HT-29 (cell line): ENCODE measurements at regions not wholly inside any gene's neighbourhood (a gene's known extent, or its start where the extent isn't known, plus 50 kb on each side); places are given as distances from the start of the nearest gene placed in this dataset.
A peak's percentile ranks its signal among the peaks of the same experiment; 100 is the strongest.

Source experiments
- DNase-seq: peaks from one replicate; pipeline ENCODE4 v3.0.0-alpha.2; 2015; ENCODE audit warnings: low spot score

DNA sequence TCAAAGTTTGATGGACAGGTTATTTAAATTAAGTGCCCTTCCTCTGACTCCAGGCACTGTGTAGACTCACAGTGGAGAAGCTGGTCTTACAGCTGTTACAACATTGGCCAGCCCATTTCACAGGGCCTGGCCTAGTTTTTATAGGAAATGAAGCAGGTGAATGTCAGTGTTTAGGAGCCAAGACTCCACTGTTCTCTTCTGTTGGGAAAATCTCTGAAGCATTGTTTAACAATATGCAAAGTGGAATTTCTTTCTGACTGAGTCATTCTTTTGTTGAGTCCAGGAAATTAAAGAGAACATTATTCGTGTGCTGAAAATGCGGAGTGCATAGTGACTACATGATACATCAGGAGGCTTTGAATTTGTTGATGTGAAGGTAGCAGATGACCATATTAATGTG is 64.7 kb downstream of the ARRDC4 start:
- DNase-seq = no peak

DNA sequence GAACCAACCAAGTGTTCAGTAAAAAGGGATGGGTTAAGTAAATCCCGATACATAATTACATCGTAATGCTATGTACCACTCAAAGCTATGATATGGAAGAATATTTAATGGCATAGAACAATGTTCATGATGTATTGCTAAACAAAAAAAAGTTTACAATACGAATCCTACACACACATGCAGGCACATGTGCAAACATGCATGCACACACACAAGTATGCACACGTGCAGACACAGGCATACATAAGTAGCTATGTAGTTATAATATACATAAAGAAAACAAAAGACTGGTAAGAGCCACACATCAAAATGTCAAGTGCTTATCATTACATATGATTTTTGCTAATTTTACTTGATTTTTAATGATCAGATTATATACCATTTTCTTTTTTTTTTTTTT is 74.2 kb downstream of the ARRDC4 start:
- no peak for DNase-seq

DNA sequence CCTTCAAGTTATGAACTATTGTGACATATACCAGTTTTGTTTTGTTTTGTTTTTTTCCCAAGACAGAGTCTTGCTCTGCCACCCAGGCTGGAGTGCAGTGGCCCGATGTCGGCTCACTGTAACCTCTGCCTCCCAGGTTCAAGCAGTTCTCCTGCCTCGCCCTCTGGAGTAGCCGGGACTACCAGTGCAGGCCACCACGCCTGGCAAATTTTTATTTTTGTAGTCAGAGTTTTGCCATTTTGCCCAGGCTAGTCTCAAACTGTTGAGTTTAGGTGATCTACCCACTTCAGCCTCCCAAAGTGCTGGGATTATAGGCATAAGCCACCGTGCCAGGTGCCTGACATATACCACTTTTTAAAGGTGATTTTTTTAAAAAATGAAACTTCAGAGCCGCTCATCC is 74.6 kb downstream of the ARRDC4 start:
- no peak for DNase-seq

DNA sequence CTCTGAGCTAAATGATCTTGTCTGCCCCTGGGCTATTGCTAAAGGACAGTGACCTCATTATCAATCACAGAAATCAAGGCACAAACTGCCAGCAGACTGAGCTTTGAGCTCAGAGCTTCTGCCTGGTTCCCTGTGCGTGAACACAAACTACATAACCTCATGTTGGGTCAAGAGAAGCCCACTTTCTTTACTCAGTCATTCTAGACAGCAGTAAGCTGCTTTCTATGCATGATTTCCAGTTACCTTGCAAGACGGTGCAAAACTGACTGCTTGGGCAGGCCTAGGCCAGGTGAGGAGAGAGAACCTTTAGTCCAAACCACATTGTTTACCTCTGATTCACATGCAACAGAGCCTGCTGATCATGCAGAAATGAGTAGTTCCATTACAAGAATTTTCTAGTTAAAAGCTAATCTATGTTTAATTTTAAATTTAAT is 75.1 kb downstream of the ARRDC4 start:
- no peak for DNase-seq

DNA sequence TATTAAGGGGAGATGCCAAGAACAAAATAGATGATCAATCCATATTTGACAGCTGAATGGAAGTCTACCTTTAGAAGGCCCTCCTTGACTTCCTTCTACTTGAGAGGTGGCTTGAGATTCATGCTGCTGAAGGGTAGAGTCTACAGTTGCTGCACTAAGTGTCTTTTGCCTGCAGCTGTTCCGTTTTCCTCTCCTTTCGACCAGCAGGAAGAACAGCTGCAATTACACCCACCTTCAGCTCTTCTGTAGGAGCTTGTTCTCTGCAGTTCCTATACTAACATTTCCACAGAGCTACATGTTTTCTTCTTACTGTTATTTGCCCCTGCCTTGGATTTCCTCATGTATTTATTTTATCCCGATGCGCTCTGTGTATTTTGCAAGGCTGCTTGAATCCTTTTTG is 79.1 kb downstream of the ARRDC4 start:
- no peak for DNase-seq

DNA sequence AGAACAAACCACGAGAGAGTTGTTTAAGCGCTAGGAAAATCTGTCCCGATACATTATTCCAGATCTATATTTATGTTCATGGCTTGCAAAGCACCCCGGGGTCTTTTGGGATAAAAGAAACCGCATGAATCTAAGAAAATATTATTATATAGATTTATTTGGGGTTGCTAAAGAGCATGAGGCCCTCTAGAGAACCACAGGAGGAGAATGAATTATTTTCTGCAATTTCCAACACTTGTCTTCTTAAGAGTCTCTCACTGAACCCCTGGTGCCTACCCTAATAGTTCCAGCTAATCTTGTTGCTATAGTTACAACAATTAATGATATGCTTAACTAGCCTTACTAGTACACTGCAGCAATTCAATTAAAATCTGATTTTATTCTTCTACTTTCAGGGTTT is 79.6 kb downstream of the ARRDC4 start:
- DNase-seq = no peak

DNA sequence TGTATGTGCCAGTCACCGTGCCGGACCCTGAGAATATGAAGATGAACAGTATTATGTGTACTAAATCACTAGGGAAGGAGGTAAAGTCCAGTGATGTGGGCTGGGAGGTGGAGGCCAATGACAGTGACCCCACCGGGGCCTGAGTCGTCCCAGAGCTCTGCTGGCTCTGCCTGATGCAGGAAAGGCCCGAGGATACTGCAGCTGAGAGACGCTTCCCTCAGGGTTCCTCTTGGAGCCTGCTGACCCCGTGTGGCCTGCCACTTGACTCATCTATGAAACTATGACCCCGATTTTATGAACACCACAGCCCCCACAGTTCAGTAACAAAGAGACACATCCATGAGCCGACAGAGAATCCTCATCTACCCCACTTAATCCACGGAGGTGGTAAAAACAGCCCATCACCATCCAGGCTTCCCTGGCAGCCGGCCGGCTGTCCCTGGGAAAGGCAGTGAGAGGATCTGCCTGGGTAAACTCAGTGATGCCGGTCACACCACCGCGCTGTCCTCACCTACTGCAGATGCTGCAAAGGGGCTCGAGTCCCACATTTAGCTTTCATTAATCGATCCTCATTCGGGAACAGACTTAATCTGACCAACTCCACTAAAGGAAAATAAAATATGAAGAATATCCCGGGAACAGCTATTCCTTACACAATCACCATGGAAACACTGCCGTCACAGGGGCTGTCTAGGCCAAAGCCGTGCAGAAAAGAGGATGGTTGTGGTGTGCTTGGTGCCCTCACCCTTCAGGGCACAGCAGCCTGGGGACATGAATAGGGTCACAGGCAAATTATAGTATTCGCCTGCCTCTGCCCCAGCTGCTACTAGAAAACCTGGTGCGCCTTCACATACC is 82.9 kb downstream of the ARRDC4 start:
- DNase-seq = no peak

DNA sequence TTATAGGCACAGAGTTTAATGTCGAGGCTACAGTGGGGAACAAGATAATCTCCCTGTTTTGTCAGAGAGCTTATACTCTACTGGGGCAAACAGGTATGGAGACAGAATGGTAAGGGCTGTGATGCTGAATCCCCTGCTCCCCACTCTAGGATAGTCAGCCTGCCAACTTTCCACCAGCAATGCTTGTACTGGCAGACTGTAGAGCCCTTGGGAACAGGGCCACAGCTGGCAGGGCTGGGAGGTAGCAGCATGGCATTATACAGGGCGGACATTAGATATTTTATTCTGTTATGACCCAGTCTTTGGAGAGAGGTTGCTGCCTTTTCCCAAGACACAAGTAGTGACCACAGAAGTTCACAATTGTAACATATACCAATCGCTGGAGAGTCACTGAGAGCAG is 91.2 kb downstream of the ARRDC4 start:
- no peak for DNase-seq

DNA sequence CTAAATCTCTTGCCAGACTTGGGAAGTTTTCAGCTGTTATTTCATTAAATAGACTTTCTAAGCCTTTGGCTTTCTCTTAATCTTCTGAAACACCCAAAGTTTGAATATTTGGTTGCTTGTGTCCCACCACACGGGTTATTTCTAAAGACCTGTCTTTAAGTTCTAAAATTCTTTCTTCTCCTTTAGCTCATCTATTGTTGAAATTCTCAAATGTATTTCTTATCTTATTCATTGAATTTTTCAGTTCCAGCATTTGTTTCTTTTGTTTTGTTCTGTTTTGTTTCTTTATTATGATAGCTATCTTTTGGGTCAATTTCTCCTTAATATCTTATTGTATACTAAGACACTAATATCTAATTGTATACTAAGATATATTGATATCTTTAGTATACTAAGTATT is 97.0 kb downstream of the ARRDC4 start:
- DNase-seq = no peak

DNA sequence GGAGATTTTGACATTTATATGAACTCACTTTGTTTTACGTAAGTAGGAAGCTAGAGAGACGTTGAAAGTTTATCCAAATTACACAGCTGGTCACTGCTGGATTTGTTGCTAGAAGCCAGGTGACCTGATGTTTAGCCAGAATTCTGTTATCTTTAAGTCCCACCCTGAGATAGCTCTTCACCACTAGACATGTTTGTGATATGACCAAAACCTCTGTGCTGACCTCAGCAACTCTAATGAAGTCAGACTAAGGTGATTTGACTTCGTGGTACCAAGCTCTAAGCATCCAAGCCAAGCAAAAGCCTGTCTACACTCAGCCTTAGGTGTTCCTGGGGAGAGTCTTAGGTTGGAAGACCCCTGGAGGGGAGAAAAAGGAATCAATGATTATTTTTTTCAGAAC is 102.4 kb downstream of the ARRDC4 start:
- DNase-seq = no peak

DNA sequence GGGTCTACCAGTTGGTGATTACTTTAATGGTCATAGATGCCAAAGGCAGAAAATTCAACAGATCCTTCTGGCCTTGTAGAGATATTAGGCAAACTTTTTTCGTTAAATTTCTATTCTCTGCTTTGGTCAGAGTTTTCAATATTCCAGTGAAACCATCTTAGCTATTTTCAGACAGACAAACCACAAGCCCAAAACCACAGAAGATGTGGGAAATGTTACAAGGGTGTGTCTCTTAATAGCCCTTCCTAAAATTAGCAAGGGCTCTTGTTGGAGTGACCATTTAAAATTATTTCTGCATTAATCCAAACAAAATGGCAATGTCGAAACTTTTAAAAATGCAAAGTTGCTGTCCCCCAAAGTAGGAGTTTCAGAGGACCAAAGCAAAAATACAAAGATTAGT is 102.8 kb downstream of the ARRDC4 start:
- DNase-seq = no peak

DNA sequence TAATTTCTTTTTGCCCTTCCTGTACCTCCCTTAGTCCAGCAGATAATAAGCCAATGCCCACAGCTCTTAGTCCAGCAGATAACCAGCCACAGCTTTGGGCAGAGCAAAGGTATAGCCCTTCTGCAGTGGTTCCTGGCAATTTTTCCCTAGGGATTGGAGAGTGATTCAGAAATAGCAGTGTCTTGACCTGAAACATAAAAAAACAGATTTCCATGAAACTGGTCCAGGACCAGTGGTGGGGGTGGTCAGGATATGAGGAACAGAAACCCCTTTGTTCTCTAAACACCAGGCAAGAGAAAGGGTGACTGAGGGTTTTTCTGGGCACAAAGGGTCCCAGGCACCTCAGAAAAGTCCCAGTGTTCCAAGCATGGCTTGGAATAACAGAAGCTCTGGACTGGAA is 103.4 kb downstream of the ARRDC4 start:
- no peak for DNase-seq

DNA sequence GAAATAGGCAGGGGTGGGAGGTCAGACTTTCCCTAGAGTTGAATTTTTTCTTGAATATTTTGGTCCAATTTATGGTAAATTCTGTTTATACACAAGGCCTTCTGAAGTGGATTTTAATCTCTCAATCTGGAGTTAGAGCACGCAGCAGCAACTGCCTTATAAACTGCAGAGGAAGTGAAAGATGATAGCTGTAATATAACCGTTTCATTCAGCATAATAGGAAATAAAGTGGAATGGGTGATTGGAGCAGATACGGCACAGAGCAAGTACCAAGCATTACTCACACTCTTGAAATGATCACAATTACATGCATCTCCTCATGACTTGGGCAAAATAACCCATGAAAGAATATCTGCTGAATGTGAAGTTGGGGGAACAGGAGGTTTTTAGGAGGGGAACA is 106.8 kb downstream of the ARRDC4 start:
- DNase-seq = no peak

DNA sequence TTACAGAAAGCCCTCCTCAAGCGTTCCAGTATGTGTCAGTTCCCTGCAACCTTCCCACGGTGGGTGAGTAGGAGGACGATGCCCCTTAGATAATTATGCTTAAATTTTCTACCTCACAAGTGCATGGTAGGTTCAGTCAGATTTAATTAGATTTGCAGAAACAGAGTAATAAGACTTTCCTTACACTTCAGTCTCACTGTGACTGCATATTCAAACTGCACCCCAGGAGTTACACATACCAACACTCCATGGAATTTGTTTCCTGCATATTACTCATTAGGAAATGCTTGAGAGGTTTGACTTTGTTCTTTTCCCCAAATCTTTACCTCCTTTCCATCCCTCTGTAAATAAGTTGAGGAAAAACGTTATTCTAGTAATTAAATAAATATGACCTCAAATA is 108.8 kb downstream of the ARRDC4 start:
- no peak for DNase-seq

DNA sequence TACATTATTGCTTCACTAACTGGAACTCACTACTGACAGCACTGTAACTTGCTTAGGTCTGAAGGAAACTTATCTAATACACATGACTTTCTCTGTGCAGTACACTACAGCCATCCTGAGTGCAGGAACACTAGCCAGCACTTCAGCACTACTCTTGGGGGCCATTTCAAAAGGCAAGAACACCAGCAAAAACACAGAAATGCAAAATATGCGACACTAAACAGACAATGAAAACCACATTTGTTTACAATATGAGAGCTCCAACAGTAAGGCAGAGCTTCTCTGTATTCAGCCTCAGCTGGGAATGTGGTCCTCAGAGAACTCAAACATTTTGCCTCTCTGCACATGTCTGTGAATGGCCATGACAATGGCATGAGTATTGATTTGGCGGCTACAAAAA is 109.6 kb downstream of the ARRDC4 start:
- no peak for DNase-seq

DNA sequence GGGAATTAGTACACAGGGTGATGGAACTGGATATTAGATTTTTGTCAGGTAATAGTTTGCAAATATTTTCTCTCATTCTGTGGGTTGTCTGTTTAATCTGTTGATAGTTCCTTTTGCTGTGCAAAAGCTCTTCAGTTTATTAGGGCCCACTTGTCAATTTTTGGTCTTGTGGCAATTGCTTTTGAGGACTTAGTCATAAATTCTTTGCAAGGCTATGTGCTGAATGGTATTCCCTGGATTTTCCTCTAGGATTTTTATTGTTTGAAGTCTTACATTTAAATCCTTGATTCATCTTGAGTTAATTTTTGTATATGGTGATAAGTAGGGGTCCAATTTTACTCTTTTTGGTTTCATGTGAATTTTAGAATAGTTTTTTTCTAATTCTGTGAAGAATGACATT is 111.3 kb downstream of the ARRDC4 start:
- DNase-seq = no peak

DNA sequence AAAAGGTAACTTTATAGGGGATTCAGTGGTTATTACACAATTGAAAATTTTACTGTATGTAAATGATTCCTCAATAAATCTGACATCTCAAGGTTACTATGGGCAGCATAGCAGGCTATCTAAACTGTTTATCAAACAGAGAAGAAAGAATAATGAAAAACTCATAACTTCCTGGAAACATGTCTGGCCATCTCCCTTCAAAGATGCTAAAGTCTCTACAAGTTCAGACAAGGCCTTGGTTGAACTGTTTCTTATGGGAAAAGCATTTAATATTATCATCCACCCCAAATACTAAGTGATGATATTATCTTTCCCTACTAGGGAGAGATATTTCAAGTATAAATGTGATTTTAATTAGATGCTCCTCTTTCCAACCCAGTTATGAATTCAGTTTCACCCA is 114.9 kb downstream of the ARRDC4 start:
- DNase-seq = no peak

DNA sequence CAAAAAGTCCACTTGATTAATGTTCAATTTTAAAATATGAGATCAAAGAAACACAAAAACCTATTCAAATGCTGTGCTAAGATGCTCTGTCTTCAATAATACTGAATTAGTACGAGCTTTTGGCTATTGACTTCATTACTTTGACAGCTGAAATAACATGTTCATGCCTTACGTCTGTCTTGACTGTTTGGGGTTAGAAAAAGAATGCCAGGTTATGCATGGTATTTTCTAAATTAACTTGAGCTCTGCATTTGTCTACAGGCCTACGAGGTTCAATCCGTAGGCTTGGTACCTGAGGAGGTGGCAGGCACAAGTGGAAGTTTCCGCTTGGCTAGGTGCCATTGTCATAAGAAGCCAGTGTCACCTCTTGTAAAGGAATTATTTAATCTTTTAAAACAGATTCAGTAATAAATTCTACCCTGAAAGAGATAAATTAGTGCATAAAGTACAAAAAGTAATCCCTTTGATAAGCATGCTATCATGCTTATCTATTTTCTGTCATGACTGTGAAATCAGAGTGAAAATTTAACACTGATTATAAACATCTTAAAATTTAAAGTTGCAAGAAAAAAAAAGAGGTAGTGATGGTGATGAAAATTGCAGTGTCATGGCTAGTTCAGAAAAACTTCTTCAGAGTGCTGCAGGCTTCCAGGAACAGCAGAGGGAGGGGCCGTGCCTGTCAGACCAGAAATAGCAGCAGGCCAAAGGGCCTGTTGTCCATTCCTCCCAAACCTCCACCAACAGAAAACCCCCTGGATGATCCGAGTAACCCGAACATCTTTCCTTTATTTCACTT is 115.7 kb downstream of the ARRDC4 start:
- DNase-seq = peak; percentile 11

DNA sequence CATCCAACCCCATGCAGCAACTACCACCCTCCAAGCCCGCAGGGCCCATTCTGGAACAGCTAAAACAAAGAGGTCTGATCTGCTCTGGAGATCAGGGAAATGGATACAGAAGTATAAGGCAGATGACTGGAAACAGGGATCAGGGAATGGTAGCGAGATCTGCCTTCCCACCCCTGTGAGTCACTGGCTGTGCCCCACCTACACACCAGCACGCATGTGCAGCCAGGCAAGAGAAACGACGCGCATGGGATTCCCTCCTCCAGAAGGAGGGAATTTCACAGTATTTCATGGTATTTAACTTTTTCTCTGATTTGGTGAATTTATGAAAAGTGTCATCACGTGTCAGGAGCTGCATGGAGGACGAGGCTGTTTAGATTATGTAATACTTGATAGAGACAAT is 116.7 kb downstream of the ARRDC4 start:
- peak; percentile 68 for DNase-seq

DNA sequence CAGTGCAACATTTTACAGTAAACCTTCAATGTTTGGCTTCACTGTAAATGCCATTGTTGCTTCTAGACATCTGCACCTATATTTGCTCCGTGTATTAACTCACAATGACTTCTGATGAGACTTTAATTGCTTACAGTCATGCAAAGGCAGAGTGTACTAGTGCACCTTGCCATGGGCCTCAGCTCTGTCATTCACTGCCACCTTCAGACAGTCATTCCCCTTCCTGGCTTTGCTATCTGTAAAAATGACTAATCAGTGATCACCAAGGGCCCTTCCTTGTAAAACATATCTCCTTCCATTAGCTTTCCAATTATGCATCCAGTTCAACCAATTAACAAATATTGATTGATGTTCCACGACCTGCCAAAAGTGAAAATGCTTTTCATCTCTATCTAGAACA is 120.3 kb downstream of the ARRDC4 start:
- no peak for DNase-seq

DNA sequence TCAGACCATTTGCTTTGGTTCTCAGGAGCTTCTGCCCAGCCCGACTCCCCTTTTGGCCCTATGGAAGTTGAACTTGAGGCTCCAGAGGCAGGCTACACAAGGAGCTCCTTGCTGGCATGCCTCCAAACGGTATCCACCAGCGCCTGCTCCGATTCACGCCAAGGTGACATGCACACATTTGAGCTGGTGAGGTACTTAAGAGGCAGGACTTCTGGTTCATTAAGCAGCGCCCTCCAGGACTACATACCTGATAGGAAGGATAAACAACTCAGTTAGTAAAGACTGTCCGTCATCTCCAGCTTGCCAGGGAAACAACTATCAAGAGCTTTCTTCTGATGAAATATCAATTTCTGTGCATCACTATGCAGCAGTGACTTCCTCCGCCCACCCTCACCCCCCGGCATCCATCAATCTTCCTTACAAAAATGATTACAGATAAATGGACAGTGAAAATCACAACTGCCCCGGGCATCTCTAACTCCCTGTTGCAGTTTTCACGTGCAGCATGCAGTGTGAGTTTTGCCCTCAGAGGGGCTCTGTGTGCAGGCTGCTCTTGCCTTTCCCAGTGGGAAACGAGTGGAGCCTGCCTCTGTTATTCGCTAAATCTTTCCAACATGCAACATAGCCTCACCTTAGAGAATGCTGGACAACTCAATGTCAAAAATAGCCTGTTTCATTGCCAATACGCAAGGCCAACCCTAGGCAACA is 122.9 kb downstream of the ARRDC4 start:
- no peak for DNase-seq

DNA sequence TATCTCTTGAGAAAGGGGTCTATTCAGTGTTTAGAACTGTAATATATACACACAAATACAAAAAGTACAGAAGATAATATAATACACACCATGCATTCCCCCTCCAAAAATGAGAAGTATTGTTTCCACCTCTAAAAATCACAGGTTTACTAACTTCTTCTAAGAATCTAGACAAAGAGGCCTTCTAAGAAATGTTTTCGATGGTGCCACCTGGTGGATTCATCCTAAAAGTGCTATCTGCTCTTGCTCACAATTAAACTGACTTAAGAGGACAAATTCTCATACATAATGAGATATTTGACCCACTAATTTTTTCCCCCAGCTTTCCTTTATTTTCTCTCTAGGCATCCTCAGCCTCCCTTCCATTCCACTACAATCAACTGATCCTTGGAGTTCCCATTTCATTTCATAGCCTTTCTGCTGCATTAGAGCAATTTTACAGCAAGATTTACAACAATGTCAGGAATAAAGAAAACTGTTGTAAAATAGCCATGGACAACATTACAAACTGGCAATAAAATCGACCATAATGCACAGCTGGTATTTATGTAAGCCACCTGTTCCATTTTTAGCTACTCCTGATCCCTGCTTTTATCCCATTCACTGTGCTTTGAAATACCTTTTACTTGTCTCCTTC is 124.6 kb downstream of the ARRDC4 start:
- peak; percentile 91 for DNase-seq
